ENCODE measurements at regions not wholly inside any gene's neighbourhood (a gene's known extent, or its start where the extent isn't known, plus 50 kb on each side); places are given as distances from the start of the nearest gene placed in this dataset.

GRCh38 chr5:144941004-144941403 lies 770.3 kb downstream of the KCTD16 start:
- H3K27me3 Mint-ChIP-seq (ENCODE audit: unreplicated experiment), result no peaks in the 10 kb centered on the region
- TF ChIP-seq CTCF (IDR thresholded peaks at IDR 0.05; ENCODE audit: unreplicated experiment), result no peak

GRCh38 chr5:144918371-144918770 lies 747.7 kb downstream of the KCTD16 start:
- H3K27me3 Mint-ChIP-seq (ENCODE audit: unreplicated experiment), result no peaks in the 10 kb centered on the region
- no peaks in the 10 kb centered on the region for H3K9me3 Mint-ChIP-seq (ENCODE audit: unreplicated experiment)
- H3K36me3 Mint-ChIP-seq (ENCODE audit: low read depth, unreplicated experiment), result no peaks in the 10 kb centered on the region
- no peaks in the 10 kb centered on the region for H3K4me1 Mint-ChIP-seq (ENCODE audit: unreplicated experiment)
- no peak for DNase-seq (ENCODE audit: low spot score)
- H3K4me3 Mint-ChIP-seq (ENCODE audit: unreplicated experiment), result no peak overlapping the region
- no peak overlapping the region for H3K27ac Mint-ChIP-seq (ENCODE audit: unreplicated experiment)
- TF ChIP-seq CTCF (IDR thresholded peaks at IDR 0.05; ENCODE audit: unreplicated experiment), result no peak

More at GRCh38 chr5:144941004-144941403, 770.3 kb downstream of the KCTD16 start:
- no peak for DNase-seq (ENCODE audit: low spot score)
- H3K27ac Mint-ChIP-seq (ENCODE audit: unreplicated experiment), result no peak overlapping the region
- no peak overlapping the region for H3K4me3 Mint-ChIP-seq (ENCODE audit: unreplicated experiment)
- H3K9me3 Mint-ChIP-seq (ENCODE audit: unreplicated experiment), result no peaks in the 10 kb centered on the region
- no peaks in the 10 kb centered on the region for H3K36me3 Mint-ChIP-seq (ENCODE audit: low read depth, unreplicated experiment)
- no peaks in the 10 kb centered on the region for H3K4me1 Mint-ChIP-seq (ENCODE audit: unreplicated experiment)

GRCh38 chr5:144915452-144915851 lies 744.8 kb downstream of the KCTD16 start:
- no peak for DNase-seq (ENCODE audit: low spot score)
- H3K4me1 Mint-ChIP-seq (ENCODE audit: unreplicated experiment), result no peaks in the 10 kb centered on the region

GRCh38 chr5:144913661-144914060 lies 743.0 kb downstream of the KCTD16 start:
- H3K27me3 Mint-ChIP-seq (ENCODE audit: unreplicated experiment), result peaks cover 1% of the 10 kb centered on the region
- no peak overlapping the region for H3K4me3 Mint-ChIP-seq (ENCODE audit: unreplicated experiment)
- peaks cover 2% of the 10 kb centered on the region for H3K4me1 Mint-ChIP-seq (ENCODE audit: unreplicated experiment)
- no peak for TF ChIP-seq CTCF (IDR thresholded peaks at IDR 0.05; ENCODE audit: unreplicated experiment)
- no peaks in the 10 kb centered on the region for H3K9me3 Mint-ChIP-seq (ENCODE audit: unreplicated experiment)
- no peaks in the 10 kb centered on the region for H3K36me3 Mint-ChIP-seq (ENCODE audit: low read depth, unreplicated experiment)
- no peak for DNase-seq (ENCODE audit: low spot score)
- no peak overlapping the region for H3K27ac Mint-ChIP-seq (ENCODE audit: unreplicated experiment)

More at GRCh38 chr5:144915452-144915851, 744.8 kb downstream of the KCTD16 start:
- TF ChIP-seq CTCF (IDR thresholded peaks at IDR 0.05; ENCODE audit: unreplicated experiment), result no peak
- Mint-ChIP-seq H3K9me3 (ENCODE audit: unreplicated experiment) (no peaks in the 10 kb centered on the region), H3K27me3 (ENCODE audit: unreplicated experiment) (no peaks in the 10 kb centered on the region), H3K27ac (ENCODE audit: unreplicated experiment) (no peak overlapping the region), H3K36me3 (ENCODE audit: low read depth, unreplicated experiment) (no peaks in the 10 kb centered on the region), H3K4me3 (ENCODE audit: unreplicated experiment) (no peak overlapping the region)

GRCh38 chr5:144896473-144896872 lies 725.8 kb downstream of the KCTD16 start:
- TF ChIP-seq CTCF (IDR thresholded peaks at IDR 0.05; ENCODE audit: unreplicated experiment), result no peak
- H3K27ac Mint-ChIP-seq (ENCODE audit: unreplicated experiment), result no peak overlapping the region

More at GRCh38 chr5:144896473-144896872, 725.8 kb downstream of the KCTD16 start:
- H3K27me3 Mint-ChIP-seq (ENCODE audit: unreplicated experiment), result no peaks in the 10 kb centered on the region
- H3K9me3 Mint-ChIP-seq (ENCODE audit: unreplicated experiment), result no peaks in the 10 kb centered on the region
- H3K4me3 Mint-ChIP-seq (ENCODE audit: unreplicated experiment), result no peak overlapping the region
- H3K36me3 Mint-ChIP-seq (ENCODE audit: low read depth, unreplicated experiment), result no peaks in the 10 kb centered on the region
- no peaks in the 10 kb centered on the region for H3K4me1 Mint-ChIP-seq (ENCODE audit: unreplicated experiment)
- no peak for DNase-seq (ENCODE audit: low spot score)
